GM18519 (cell line): ENCODE measurements at regions not wholly inside any gene's neighbourhood (a gene's known extent, or its start where the extent isn't known, plus 50 kb on each side); places are given as distances from the start of the nearest gene placed in this dataset.

Source experiments
- ATAC-seq: cut with Tn5 transposase; IDR thresholded peaks from one replicate; pipeline ENCODE4 v1.9.1; 2021; ENCODE audit warnings: mild to moderate bottlenecking, moderate library complexity; ENCODE audit not compliant: unreplicated experiment, low FRiP score

DNA sequence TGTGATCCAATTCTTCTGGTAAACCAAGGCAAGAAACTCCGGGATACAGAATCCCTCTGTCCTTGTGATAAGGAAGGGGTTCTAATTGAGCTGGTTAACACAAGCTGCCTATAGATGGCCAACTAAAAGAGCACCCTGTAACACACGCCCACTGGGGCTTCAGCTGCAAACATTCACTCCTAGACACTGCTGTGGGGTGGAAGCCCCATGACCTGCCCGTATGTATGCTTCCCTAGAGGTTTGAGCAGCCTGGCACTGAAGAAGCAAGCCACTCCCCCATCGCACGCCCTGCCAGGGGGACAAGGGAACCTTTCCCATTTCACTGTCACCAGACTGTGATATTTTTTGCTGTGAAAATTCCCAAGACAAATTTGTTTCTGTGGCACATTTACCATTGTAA lies 516.9 kb upstream of the GOLIM4 start:
- no peak for ATAC-seq

DNA sequence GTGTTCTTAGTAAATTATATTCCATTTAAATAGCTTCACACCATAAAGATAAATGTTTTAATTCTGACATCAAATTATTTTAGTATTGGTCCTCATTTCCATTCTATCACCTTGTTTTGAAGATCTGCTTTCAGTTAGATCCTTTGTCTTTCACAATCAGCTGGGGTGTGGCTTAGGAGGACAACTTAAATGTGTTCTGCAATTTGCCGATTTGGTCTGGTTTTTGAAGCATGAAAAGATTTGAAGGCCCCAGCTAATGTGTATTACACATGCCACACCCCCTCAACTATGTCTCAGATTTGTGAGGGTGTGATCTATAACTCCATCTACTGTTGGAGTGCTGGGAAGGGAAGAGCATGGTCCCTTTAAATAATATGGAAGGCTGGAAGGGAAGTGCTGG lies 516.1 kb upstream of the GOLIM4 start:
- ATAC-seq: no peak

GRCh38 chr3:168608926-168609325 lies 513.2 kb upstream of the GOLIM4 start:
- ATAC-seq: no peak

- ATAC-seq: no peak
Observed at GRCh38 chr3:168604767-168605166, 509.0 kb upstream of the GOLIM4 start.

GRCh38 chr3:168598250-168598649 lies 502.5 kb upstream of the GOLIM4 start:
- no peak for ATAC-seq

GRCh38 chr3:168596175-168596823 lies 500.6 kb upstream of the GOLIM4 start:
- ATAC-seq: no peak

DNA sequence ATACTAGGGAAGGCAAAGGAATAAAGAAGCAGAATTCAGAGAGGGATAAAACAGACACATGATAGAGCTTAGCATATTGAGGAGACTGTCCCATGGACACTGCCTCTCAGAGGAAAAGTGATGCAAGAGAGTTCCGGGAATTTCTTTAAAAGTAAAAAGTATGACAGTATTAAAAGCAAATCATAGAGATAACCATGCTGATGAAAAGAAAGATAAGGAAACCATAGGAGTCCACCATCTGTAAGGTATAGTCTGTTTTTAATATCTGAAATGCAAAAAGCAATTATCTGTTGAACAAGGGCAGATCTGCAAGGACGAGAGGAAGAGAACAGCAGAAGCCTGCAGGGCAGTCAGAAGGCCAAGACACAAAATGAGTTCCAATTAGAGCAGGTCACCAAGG lies 495.9 kb upstream of the GOLIM4 start:
- no peak for ATAC-seq

- ATAC-seq: no peak
Observed at GRCh38 chr3:168589376-168589775, 493.7 kb upstream of the GOLIM4 start.

GRCh38 chr3:168585544-168585943 lies 489.8 kb upstream of the GOLIM4 start:
- ATAC-seq: no peak

DNA sequence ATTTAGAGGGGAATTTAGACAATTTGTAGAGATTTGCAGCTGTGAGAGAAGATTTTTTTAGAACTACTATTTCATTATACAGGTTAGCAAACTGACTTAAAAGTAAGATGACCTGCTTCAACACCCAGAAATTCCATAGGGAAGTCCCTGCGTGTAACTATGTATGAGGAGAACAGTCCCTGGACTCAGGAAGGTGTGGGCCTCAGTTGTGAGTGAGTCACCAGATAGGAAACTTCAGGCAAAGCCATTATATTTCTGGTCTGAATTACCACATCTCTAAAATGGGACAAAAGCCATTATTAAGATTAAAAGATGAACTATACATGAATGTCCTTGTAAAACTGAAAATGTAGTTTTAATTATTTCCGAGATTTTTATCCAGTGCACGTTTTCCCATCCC lies 488.3 kb upstream of the GOLIM4 start:
- no peak for ATAC-seq

GRCh38 chr3:168582503-168582902 lies 486.8 kb upstream of the GOLIM4 start:
- ATAC-seq: no peak

GRCh38 chr3:168581771-168582225 lies 486.1 kb upstream of the GOLIM4 start:
- ATAC-seq: no peak

GRCh38 chr3:168579010-168579409 lies 483.3 kb upstream of the GOLIM4 start:
- no peak for ATAC-seq

- ATAC-seq: no peak
Observed at GRCh38 chr3:168575750-168576149, 480.0 kb upstream of the GOLIM4 start.

DNA sequence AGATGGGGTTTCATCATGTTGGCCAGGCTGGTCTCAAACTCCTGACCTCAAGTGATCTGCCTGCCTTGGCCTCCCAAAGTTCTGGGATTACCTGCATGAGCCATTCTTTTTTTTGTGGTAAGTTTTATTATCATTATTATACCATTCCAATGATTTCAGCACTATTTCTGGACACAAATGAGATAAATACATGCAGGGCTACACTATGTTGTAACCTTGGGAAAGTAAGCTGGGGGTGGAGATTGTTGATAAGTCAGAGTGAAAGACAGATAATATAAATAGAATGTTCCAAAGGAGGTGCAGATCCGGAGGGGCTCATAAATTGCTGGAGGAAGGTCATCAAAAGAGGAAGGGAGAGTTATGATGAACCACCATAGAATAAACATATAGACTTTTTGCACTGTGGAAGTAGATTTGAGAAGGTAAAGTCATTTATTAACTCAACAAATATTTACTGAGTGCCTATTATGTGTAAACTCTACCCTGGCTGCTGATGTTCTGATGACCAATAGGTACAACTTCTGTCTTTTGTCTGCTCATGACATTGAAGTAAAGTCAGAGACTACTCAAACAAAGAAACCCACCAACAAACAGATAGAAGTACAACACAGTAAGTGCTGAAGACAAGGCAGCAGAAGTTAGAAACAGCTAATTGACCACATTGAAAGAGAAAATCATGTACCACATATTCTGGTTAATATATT lies 478.9 kb upstream of the GOLIM4 start:
- ATAC-seq: no peak

DNA sequence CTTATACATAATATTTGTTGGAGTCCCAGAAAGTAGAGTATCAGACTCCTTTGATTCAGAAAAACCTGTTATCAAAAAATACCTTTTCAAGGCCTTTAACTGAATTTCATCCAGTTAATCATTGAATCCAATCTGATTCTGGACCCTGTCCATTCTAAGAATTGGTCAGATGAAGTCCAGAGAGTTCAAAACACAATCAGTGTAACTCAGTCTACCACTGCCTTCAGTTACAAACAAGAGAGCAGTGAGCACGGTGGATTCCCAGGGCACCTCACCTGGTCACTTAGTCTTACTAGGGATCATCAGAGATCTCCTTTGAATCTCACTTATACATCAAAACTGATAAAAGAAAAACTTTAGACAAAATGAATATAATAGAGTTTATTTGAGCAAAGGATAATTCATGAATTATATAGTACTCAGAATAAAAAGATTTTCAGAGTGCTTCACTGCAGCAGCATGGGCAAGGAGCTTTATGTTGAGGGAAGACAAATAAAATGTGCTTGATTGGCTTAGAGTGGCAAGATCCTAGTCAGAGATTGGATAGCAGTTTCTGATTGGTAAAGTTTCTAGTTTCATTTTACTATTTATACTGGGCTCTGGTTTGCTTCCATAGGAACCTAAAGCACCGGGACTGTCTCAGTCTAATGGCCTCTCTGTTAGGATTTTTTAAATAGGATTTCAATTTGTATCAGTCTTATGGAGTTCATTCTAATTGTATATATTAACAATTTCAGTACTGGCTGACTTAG lies 474.9 kb upstream of the GOLIM4 start:
- ATAC-seq: no peak

DNA sequence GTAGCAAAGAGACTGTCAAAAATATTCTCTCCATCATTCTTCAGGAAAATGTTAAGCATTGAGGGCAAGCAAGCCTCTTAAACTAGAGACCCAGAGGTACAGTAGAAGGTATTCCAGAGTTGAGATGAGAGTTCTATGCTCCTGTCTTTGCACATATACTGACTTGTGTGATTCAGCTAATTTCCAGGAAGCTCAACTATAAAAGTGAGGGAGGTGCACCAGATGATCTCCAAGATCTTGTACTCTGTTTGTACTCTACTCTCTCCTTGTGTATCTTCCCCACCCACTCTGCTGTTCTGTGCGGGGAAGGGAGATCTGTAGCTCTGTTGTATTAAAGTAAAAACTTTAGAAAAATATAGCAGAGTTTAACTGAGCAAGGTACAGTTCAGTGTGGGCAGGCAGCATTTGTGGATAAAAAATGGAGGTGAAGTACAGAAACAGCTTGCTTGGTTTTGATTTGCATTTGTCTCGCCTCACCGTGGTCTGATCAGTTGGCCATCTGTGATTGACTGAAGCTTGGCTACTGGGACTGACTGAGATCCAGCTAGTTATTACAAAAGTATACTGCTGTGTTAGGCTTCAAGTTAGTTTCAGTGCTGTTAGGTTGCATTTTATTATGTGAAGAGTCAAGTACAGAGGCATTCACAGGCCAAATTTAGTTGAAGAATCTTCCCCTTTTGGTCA lies 463.1 kb upstream of the GOLIM4 start:
- ATAC-seq: no peak

DNA sequence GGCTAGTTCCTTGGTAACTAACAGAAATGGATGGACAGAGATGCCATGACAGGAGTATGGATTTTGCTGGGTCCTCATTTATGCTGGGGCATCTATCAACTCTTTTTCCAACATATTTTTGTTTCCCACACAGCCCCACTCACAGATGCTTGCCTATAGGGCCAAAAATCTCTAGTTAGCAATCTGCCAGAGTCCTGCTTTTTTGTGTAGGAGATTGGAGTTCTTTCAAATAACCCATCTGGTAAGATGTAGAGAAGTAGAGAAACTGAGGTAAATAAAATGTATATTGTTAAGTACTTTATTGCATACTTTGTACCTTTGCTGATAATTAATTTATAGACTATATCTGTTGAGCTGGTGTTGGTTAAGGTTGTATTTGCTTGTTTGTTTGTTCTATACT lies 456.5 kb upstream of the GOLIM4 start:
- ATAC-seq: no peak

- no peak for ATAC-seq
Observed at GRCh38 chr3:168548719-168549118, 453.0 kb upstream of the GOLIM4 start.

- ATAC-seq: no peak
Observed at GRCh38 chr3:168546707-168547106, 451.0 kb upstream of the GOLIM4 start.

DNA sequence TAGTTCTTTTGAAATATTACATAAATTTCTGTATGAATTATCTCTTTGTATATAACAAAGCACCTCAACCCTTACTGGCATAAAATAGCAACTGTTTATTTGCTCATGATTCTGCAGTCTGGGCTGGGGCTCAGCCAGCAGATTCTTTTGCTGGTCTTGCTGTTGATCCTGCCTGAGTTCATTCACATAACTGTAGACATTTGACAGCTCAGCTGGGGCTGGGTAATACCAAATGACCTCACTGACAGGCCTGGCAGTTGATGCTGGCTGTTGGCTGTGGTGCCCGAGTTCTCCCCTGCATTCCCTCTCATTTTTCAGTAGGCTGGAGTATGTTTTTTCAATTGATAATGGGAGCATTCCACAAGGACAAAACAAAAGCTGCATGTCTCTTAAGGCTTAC lies 449.9 kb upstream of the GOLIM4 start:
- ATAC-seq: no peak
